GM12892 (cell line): ENCODE measurements at regions not wholly inside any gene's neighbourhood (a gene's known extent, or its start where the extent isn't known, plus 50 kb on each side); places are given as distances from the start of the nearest gene placed in this dataset.

ENCODE experiments used
- POLR2A ChIP-seq: IDR thresholded peaks from 2 replicates; pipeline ENCODE4 v1.6.1; 2011; ENCODE audit warnings: low read depth, low read length, control low read depth
- TAF1 ChIP-seq: IDR thresholded peaks from 2 replicates; pipeline ENCODE4 v1.6.1; 2011; ENCODE audit warnings: low read depth, mild to moderate bottlenecking, control low read depth, low read length, borderline replicate concordance

GRCh38 chr3:111143-112069, 85.2 kb upstream of the CHL1 start:
- TF ChIP-seq POLR2A (no peak), TAF1 (no peak)
